Keratinocyte (primary cell): ENCODE measurements at regions not wholly inside any gene's neighbourhood (a gene's known extent, or its start where the extent isn't known, plus 50 kb on each side); places are given as distances from the start of the nearest gene placed in this dataset.

Source experiments
- EZH2 ChIP-seq: IDR thresholded peaks from one replicate; pipeline ENCODE4 v1.6.1; 2012; ENCODE audit warnings: inconsistent platforms, mild to moderate bottlenecking, low read length, moderate library complexity
- TF ChIP-seq, protein P1 (sequence below), 3 experiments: IDR thresholded peaks in 1 of 3; conservative IDR thresholded peaks in 1 of 3; optimal IDR thresholded peaks in 1 of 3; 2 replicates in 2 of 3; 3 replicates in 1 of 3; pipeline versions ENCODE3 to v1.5.1; 2011; ENCODE audit warnings: low read length in 3 of 3, mild to moderate bottlenecking in 3 of 3, moderate library complexity in 2 of 3, control low read depth in 1 of 3, inconsistent platforms in 1 of 3; ENCODE audit not compliant: insufficient read depth in 2 of 3; ENCODE audit errors: extremely low read depth in 1 of 3

DNA sequence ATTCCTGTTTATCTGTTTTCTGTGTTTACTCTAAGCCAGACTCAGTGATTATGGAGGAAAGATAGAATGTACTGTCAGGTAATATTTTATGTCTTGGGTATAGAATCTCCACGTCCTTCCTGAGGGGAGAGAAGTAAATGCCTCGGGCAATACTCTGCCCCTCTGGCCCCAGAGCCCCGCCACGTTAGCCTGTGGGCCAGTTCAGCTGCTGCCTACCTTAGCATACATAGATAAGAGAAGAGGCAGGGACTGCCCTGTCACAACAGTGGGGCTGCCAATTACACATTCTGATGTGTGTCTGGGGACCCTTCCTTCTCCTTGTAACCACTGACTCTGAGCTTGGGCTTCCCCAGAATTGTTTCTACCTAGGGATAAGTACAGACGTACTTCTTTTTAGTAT, 347.7 kb upstream of the ATP11B start:
- TF ChIP-seq, protein P1, sequence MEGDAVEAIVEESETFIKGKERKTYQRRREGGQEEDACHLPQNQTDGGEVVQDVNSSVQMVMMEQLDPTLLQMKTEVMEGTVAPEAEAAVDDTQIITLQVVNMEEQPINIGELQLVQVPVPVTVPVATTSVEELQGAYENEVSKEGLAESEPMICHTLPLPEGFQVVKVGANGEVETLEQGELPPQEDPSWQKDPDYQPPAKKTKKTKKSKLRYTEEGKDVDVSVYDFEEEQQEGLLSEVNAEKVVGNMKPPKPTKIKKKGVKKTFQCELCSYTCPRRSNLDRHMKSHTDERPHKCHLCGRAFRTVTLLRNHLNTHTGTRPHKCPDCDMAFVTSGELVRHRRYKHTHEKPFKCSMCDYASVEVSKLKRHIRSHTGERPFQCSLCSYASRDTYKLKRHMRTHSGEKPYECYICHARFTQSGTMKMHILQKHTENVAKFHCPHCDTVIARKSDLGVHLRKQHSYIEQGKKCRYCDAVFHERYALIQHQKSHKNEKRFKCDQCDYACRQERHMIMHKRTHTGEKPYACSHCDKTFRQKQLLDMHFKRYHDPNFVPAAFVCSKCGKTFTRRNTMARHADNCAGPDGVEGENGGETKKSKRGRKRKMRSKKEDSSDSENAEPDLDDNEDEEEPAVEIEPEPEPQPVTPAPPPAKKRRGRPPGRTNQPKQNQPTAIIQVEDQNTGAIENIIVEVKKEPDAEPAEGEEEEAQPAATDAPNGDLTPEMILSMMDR (optimal IDR thresholded peaks at IDR 0.05 in 1 of 3, IDR thresholded peaks at IDR 0.05 in 1 of 3, conservative IDR thresholded peaks at IDR 0.05 in 1 of 3; ENCODE audit: extremely low read depth in 1 of 3, insufficient read depth in 2 of 3, low read length in 3 of 3): no peak
- no peak for TF ChIP-seq EZH2
